ENCODE measurements at regions not wholly inside any gene's neighbourhood (a gene's known extent, or its start where the extent isn't known, plus 50 kb on each side); places are given as distances from the start of the nearest gene placed in this dataset.

DNA sequence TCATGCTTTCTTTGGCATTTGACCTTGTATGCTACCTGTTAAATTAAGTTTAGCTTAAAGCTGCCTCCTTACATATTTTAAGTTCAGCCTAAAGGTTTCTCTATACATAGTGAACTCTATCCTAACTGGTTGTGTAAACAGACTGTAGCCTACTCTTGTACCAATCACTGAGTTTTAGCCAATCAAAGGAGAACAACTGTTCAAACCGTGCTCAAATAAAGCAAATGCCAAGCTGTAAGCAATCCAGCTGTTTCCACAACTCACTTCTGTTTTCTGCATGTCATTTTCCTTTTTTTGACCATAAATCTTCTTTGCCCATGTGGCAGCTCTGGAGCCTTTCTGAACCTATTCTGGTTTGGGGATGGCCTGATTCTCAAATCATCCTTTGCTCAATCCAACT lies 1603.8 kb upstream of the ACVR2A start:
- DNase-seq (no peak), ATAC-seq (no peak)
- intact Hi-C loops (cut with DNase I), result no loop called here
- 18 to 23% (median 21%) methylated on average over 1 of the region's 1 CpG for WGBS, 3 donors
- Histone ChIP-seq H3K9me3 (no peaks in the 10 kb centered on the region), H3K27ac (no peak overlapping the region), H3K27me3 (ENCODE audit: insufficient read depth in 3 of 3, low read length in 2 of 3) (no peaks in the 10 kb centered on the region), H3K36me3 (ENCODE audit: insufficient read depth in 1 of 2, low read depth in 1 of 2) (no peaks in the 10 kb centered on the region), H3K4me3 (no peak overlapping the region), H3K4me1 (no peaks in the 10 kb centered on the region)
- TF ChIP-seq, protein P1, sequence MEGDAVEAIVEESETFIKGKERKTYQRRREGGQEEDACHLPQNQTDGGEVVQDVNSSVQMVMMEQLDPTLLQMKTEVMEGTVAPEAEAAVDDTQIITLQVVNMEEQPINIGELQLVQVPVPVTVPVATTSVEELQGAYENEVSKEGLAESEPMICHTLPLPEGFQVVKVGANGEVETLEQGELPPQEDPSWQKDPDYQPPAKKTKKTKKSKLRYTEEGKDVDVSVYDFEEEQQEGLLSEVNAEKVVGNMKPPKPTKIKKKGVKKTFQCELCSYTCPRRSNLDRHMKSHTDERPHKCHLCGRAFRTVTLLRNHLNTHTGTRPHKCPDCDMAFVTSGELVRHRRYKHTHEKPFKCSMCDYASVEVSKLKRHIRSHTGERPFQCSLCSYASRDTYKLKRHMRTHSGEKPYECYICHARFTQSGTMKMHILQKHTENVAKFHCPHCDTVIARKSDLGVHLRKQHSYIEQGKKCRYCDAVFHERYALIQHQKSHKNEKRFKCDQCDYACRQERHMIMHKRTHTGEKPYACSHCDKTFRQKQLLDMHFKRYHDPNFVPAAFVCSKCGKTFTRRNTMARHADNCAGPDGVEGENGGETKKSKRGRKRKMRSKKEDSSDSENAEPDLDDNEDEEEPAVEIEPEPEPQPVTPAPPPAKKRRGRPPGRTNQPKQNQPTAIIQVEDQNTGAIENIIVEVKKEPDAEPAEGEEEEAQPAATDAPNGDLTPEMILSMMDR (IDR thresholded peaks at IDR 0.05), result no peak

GRCh38 chr2:146240391-146240790 lies 1604.4 kb upstream of the ACVR2A start:
- WGBS, 3 donors, result 66 to 72% (median 67%) methylated on average over 2 of the region's 2 CpGs
- ATAC-seq, result no peak
- intact Hi-C loops (cut with DNase I), result no loop called here
- Histone ChIP-seq H3K9me3 (no peaks in the 10 kb centered on the region), H3K27ac (no peak overlapping the region), H3K27me3 (ENCODE audit: insufficient read depth in 3 of 3, low read length in 2 of 3) (no peaks in the 10 kb centered on the region), H3K4me1 (no peaks in the 10 kb centered on the region), H3K36me3 (ENCODE audit: insufficient read depth in 1 of 2, low read depth in 1 of 2) (no peaks in the 10 kb centered on the region), H3K4me3 (no peak overlapping the region)
- DNase-seq, result no peak
- TF ChIP-seq, protein P1 (IDR thresholded peaks at IDR 0.05), result no peak

DNA sequence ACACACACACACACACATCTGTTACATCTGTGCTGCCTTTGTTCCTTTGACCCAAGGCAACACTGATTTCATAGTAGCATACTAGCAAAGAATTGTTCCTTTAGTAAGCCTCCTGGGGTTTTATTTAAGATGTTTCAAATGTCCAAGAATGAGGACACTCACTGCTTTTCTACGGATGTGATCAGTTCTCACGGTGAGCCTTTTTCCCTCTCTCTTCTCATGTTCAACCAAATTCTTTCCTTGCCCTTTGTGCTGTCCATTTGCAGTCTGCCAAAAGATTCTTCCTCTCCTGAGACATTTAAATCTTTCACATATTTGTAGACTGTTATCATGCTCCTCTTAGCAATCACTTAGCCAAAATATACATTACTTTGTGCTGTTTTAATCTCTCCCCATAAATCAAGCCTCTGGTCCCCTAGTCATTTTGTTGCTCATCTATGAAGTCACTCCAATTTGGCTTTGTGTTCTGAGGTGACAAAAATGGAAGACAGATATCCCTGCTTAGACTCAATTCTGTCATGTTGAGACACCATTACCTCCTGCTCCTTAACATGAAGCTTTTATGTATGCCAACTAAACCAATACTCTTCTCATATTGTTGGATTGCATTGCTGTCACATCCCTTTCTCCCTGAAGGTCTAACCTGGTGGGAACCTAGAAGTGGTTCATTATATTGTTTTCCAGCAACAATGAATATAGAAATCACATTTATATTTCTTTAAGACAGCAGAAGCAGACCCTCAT lies 1605.3 kb upstream of the ACVR2A start:
- Histone ChIP-seq H3K27me3 (ENCODE audit: insufficient read depth in 3 of 3, low read length in 2 of 3) (no peaks in the 10 kb centered on the region), H3K4me1 (no peaks in the 10 kb centered on the region), H3K27ac (no peak overlapping the region), H3K36me3 (ENCODE audit: insufficient read depth in 1 of 2, low read depth in 1 of 2) (no peaks in the 10 kb centered on the region), H3K4me3 (no peak overlapping the region), H3K9me3 (no peaks in the 10 kb centered on the region)
- WGBS, 3 donors, result 17 to 24% (median 19%) methylated on average over 2 of the region's 2 CpGs
- no peak for DNase-seq
- TF ChIP-seq, protein P1 (IDR thresholded peaks at IDR 0.05), result no peak
- intact Hi-C loops (cut with DNase I), result no loop called here
- ATAC-seq, result no peak

- ATAC-seq (no peak), DNase-seq (no peak)
- Histone ChIP-seq H3K36me3 (ENCODE audit: insufficient read depth in 1 of 2, low read depth in 1 of 2) (no peaks in the 10 kb centered on the region), H3K27me3 (ENCODE audit: insufficient read depth in 3 of 3, low read length in 2 of 3) (no peaks in the 10 kb centered on the region), H3K4me1 (no peaks in the 10 kb centered on the region), H3K9me3 (no peaks in the 10 kb centered on the region), H3K4me3 (no peak overlapping the region), H3K27ac (no peak overlapping the region)
- 81 to 88% (median 87%) methylated on average over 3 of the region's 3 CpGs for WGBS, 3 donors
- intact Hi-C loops (cut with DNase I), result no loop called here
- TF ChIP-seq, protein P1 (IDR thresholded peaks at IDR 0.05), result no peak
These were observed 1606.4 kb upstream of the ACVR2A start for GRCh38 chr2:146238254-146238966.

Measured in psoas muscle (tissue), 7 donors.